GM23338 (cell line): ENCODE measurements at regions not wholly inside any gene's neighbourhood (a gene's known extent, or its start where the extent isn't known, plus 50 kb on each side); places are given as distances from the start of the nearest gene placed in this dataset.

Experiments used
- ATAC-seq: fragments of 200-7000 bp; cut with Tn5 transposase; 3 replicates; pipeline ENCODE4 v1.9.1; 2020
- DNase-seq: peaks from one replicate; pipeline ENCODE4 v3.0.0-alpha.2; 2015; ENCODE audit warnings: low spot score
- H2AFZ ChIP-seq: fragments of 200-600 bp; sonication (generic); 2 replicates; pipeline ENCODE4 v1.8.0; 2016; ENCODE audit warnings: antibody characterized with exemption, mild to moderate bottlenecking, moderate library complexity
- H3F3A ChIP-seq: fragments of 200-600 bp; sonication (generic); replicated peaks from 2 replicates; pipeline ENCODE4 v1.8.0; 2017; ENCODE audit warnings: antibody characterized with exemption, mixed run types, low read depth
- H3K27ac ChIP-seq: fragments of 200-600 bp; sonication (generic); 2 replicates; pipeline ENCODE4 v1.6.1; 2016; ENCODE audit warnings: low read depth
- H3K27me3 ChIP-seq: fragments of 200-600 bp; sonication (generic); 2 replicates; pipeline ENCODE4 v1.8.0; 2016; ENCODE audit warnings: mild to moderate bottlenecking, mixed run types, moderate library complexity; ENCODE audit not compliant: insufficient read depth
- H3K36me3 ChIP-seq: fragments of 200-600 bp; sonication (generic); 2 replicates; pipeline ENCODE4 v1.8.0; 2016; ENCODE audit warnings: mild to moderate bottlenecking; ENCODE audit not compliant: insufficient read depth
- H3K4me1 ChIP-seq: fragments of 200-600 bp; sonication (generic); 2 replicates; pipeline ENCODE4 v1.8.0; 2016; ENCODE audit warnings: mild to moderate bottlenecking, moderate library complexity; ENCODE audit not compliant: insufficient read depth
- H3K4me2 ChIP-seq: fragments of 200-600 bp; sonication (generic); 2 replicates; pipeline ENCODE4 v1.7.1; 2017; ENCODE audit warnings: mixed run types
- H3K4me3 ChIP-seq: fragments of 200-600 bp; sonication (generic); 2 replicates; pipeline ENCODE4 v1.6.1; 2016; ENCODE audit warnings: mixed run types
- H3K79me2 ChIP-seq: fragments of 200-600 bp; sonication (generic); replicated peaks from 2 replicates; pipeline ENCODE4 v1.8.0; 2017; ENCODE audit warnings: mild to moderate bottlenecking; ENCODE audit not compliant: insufficient read depth
- H3K9me2 ChIP-seq: fragments of 200-600 bp; sonication (generic); 2 replicates; pipeline ENCODE4 v1.8.0; 2017; ENCODE audit not compliant: insufficient read depth
- H4K20me1 ChIP-seq: fragments of 200-600 bp; sonication (generic); replicated peaks from 2 replicates; pipeline ENCODE4 v1.8.0; 2017; ENCODE audit warnings: mild to moderate bottlenecking; ENCODE audit not compliant: insufficient read depth
- H3K27ac Mint-ChIP-seq: 2 replicates; pipeline ENCODE4 v1.8.0; 2020; ENCODE audit warnings: inconsistent platforms, mild to moderate bottlenecking, moderate library complexity, mixed read lengths
- H3K27me3 Mint-ChIP-seq: 3 replicates; pipeline ENCODE4 v1.8.0; 2022; ENCODE audit warnings: low read depth, mild to moderate bottlenecking, moderate library complexity, mixed read lengths, inconsistent platforms; ENCODE audit not compliant: insufficient read depth, poor library complexity
- H3K36me3 Mint-ChIP-seq: 3 replicates; pipeline ENCODE4 v1.8.0; 2021; ENCODE audit warnings: low read depth, mild to moderate bottlenecking, inconsistent platforms, moderate library complexity, mixed read lengths
- H3K4me1 Mint-ChIP-seq: 3 replicates; pipeline ENCODE4 v1.8.0; 2020; ENCODE audit warnings: mild to moderate bottlenecking, inconsistent platforms, mixed read lengths
- H3K4me3 Mint-ChIP-seq: 3 replicates; pipeline ENCODE4 v1.8.0; 2021; ENCODE audit warnings: moderate library complexity, mild to moderate bottlenecking, inconsistent platforms, mixed read lengths
- H3K9me3 Mint-ChIP-seq: 3 replicates; pipeline ENCODE4 v1.8.0; 2020; ENCODE audit warnings: moderate library complexity, mild to moderate bottlenecking, inconsistent platforms, mixed read lengths
- JUNB ChIP-seq: IDR thresholded peaks from one replicate; pipeline ENCODE4 v1.6.1; 2016; ENCODE audit warnings: antibody characterized with exemption; ENCODE audit not compliant: unreplicated experiment
- NANOG ChIP-seq: IDR thresholded peaks from 2 replicates; pipeline ENCODE4 v1.6.1; 2016; ENCODE audit warnings: antibody characterized with exemption, borderline replicate concordance
- TF ChIP-seq, protein P1 (sequence below): IDR thresholded peaks from 2 replicates; pipeline ENCODE4 v1.6.1; 2016; ENCODE audit warnings: antibody characterized with exemption
- TF ChIP-seq, protein P2 (sequence below): fragments of 250-450 bp; sonication (Bioruptor Pico); IDR thresholded peaks from 2 replicates; pipeline ENCODE4 v1.5.0; 2020; ENCODE audit warnings: mild to moderate bottlenecking, moderate library complexity

- TF ChIP-seq, protein P1, sequence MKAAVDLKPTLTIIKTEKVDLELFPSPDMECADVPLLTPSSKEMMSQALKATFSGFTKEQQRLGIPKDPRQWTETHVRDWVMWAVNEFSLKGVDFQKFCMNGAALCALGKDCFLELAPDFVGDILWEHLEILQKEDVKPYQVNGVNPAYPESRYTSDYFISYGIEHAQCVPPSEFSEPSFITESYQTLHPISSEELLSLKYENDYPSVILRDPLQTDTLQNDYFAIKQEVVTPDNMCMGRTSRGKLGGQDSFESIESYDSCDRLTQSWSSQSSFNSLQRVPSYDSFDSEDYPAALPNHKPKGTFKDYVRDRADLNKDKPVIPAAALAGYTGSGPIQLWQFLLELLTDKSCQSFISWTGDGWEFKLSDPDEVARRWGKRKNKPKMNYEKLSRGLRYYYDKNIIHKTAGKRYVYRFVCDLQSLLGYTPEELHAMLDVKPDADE: no peak
- no peak for TF ChIP-seq JUNB
These were observed 143.7 kb upstream of the NRP1 start (continued) for GRCh38 chr10:33478089-33478674.

DNA sequence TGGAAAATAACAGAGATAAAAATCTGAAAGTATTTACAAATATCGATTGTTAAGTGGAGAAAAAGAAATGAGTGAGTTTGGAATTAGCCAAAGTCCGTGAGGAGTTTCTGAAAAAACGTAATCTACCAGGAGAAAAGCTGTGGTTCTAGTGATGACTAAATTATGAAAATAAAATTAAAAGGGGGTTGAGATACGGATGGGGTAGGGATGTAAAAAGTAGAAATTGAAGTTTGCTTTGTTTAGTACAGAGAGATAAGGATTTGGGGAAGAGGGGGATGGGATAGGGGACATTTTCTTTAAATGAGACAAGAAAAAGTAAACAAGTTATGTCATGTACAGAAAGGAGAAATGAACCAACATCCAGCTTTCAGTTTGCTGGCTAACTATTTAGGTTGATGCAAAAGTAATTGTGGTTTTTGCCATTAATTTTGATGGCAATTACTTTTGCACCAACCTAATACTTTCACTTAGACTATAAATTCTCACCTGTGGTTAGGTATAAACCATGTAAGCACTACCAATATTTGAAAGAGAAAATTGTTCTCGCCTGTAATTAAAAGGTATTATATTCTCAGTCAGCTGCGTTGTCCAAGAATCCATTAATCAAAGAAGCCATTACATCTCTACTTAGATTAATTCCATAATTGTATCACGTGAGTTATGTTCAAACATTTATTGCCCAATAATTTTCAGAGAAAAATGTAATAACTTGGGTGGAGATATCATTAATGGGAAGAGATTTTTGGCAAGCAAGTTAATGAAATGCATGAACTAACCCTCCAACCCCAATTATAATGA, 143.0 kb upstream of the NRP1 start:
- ATAC-seq (no peak), DNase-seq (no peak)
- no peak overlapping the region for H3K27ac Mint-ChIP-seq
- H3K9me3 Mint-ChIP-seq: peaks cover 22% of the 10 kb centered on the region
- no peaks in the 10 kb centered on the region for H4K20me1 ChIP-seq
- H2AFZ ChIP-seq: no peak overlapping the region
- no peak for TF ChIP-seq NANOG
- TF ChIP-seq, protein P2, sequence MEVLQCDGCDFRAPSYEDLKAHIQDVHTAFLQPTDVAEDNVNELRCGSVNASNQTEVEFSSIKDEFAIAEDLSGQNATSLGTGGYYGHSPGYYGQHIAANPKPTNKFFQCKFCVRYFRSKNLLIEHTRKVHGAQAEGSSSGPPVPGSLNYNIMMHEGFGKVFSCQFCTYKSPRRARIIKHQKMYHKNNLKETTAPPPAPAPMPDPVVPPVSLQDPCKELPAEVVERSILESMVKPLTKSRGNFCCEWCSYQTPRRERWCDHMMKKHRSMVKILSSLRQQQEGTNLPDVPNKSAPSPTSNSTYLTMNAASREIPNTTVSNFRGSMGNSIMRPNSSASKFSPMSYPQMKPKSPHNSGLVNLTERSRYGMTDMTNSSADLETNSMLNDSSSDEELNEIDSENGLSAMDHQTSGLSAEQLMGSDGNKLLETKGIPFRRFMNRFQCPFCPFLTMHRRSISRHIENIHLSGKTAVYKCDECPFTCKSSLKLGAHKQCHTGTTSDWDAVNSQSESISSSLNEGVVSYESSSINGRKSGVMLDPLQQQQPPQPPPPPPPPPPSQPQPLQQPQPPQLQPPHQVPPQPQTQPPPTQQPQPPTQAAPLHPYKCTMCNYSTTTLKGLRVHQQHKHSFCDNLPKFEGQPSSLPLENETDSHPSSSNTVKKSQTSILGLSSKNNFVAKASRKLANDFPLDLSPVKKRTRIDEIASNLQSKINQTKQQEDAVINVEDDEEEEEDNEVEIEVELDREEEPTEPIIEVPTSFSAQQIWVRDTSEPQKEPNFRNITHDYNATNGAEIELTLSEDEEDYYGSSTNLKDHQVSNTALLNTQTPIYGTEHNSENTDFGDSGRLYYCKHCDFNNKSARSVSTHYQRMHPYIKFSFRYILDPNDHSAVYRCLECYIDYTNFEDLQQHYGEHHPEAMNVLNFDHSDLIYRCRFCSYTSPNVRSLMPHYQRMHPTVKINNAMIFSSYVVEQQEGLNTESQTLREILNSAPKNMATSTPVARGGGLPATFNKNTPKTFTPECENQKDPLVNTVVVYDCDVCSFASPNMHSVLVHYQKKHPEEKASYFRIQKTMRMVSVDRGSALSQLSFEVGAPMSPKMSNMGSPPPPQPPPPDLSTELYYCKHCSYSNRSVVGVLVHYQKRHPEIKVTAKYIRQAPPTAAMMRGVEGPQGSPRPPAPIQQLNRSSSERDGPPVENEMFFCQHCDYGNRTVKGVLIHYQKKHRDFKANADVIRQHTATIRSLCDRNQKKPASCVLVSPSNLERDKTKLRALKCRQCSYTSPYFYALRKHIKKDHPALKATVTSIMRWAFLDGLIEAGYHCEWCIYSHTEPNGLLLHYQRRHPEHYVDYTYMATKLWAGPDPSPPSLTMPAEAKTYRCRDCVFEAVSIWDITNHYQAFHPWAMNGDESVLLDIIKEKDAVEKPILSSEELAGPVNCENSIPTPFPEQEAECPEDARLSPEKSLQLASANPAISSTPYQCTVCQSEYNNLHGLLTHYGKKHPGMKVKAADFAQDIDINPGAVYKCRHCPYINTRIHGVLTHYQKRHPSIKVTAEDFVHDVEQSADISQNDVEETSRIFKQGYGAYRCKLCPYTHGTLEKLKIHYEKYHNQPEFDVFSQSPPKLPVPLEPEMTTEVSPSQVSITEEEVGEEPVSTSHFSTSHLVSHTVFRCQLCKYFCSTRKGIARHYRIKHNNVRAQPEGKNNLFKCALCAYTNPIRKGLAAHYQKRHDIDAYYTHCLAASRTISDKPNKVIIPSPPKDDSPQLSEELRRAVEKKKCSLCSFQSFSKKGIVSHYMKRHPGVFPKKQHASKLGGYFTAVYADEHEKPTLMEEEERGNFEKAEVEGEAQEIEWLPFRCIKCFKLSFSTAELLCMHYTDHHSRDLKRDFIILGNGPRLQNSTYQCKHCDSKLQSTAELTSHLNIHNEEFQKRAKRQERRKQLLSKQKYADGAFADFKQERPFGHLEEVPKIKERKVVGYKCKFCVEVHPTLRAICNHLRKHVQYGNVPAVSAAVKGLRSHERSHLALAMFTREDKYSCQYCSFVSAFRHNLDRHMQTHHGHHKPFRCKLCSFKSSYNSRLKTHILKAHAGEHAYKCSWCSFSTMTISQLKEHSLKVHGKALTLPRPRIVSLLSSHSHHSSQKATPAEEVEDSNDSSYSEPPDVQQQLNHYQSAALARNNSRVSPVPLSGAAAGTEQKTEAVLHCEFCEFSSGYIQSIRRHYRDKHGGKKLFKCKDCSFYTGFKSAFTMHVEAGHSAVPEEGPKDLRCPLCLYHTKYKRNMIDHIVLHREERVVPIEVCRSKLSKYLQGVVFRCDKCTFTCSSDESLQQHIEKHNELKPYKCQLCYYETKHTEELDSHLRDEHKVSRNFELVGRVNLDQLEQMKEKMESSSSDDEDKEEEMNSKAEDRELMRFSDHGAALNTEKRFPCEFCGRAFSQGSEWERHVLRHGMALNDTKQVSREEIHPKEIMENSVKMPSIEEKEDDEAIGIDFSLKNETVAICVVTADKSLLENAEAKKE: no peak
- H3K36me3 ChIP-seq: no peaks in the 10 kb centered on the region
- H3K79me2 ChIP-seq: no peaks in the 10 kb centered on the region
- H3K4me1 ChIP-seq: no peaks in the 10 kb centered on the region
- peaks cover 11% of the 10 kb centered on the region for H3K27me3 Mint-ChIP-seq
- no peaks in the 10 kb centered on the region for H3K27me3 ChIP-seq
- H3K9me2 ChIP-seq: peaks cover 23% of the 10 kb centered on the region
- H3K4me3 ChIP-seq: no peak overlapping the region
- no peak overlapping the region for H3K4me3 Mint-ChIP-seq
- no peaks in the 10 kb centered on the region for H3F3A ChIP-seq
- H3K4me1 Mint-ChIP-seq: peaks cover 8% of the 10 kb centered on the region; the same call in 2 of the 3 replicates
- no peak overlapping the region for H3K27ac ChIP-seq
- H3K36me3 Mint-ChIP-seq: peaks cover 22% of the 10 kb centered on the region
- no peak overlapping the region for H3K4me2 ChIP-seq
